Choroid plexus epithelial cell (primary cell): ENCODE measurements at regions not wholly inside any gene's neighbourhood (a gene's known extent, or its start where the extent isn't known, plus 50 kb on each side); places are given as distances from the start of the nearest gene placed in this dataset.

Experiments
- DNase-seq: peaks from one replicate; pipeline ENCODE4 v3.0.0-alpha.2; 2010; ENCODE audit warnings: low read depth
- H3K4me3 ChIP-seq: 2 replicates; pipeline ENCODE4 v1.5.1; 2011; ENCODE audit warnings: low read depth, mild to moderate bottlenecking, control low read depth, low read length, moderate library complexity
- TF ChIP-seq, protein P1 (sequence below): conservative IDR thresholded peaks from 2 replicates; pipeline ENCODE4 v1.5.1; 2011; ENCODE audit warnings: low read depth, mild to moderate bottlenecking, control low read depth, inconsistent platforms, low read length, moderate library complexity

DNA sequence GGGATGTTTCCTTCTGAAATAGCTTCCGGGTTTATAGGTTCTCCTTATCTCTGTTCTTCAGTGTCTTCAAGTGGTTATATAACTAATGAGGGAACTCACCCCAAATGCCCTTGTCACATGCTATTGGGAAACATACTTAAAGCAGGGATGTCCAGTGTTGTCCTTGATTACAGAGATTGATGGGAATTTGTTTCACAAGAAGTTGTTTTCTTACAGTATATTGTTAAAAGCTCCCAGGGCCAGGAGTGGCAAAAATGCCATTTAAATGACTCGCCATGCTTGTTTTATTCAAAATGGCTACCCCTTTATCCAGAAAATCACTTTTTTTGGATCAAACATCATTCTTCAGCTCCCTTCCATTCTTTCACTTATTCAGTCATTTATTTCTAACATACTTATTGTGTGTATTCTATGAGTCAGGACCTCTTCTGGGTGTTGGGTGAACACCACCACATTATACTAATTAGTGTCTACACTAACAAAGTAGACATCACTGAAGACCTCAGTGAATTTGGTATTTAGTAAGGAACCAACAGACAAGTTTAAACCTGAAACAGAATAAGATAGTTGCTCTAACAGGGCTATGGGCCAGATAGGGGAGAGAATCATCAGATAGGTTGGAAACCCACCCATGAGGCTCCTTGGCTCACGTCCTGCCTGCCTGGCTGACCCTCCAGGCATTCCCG, 791.1 kb downstream of the MAFB start:
- TF ChIP-seq, protein P1, sequence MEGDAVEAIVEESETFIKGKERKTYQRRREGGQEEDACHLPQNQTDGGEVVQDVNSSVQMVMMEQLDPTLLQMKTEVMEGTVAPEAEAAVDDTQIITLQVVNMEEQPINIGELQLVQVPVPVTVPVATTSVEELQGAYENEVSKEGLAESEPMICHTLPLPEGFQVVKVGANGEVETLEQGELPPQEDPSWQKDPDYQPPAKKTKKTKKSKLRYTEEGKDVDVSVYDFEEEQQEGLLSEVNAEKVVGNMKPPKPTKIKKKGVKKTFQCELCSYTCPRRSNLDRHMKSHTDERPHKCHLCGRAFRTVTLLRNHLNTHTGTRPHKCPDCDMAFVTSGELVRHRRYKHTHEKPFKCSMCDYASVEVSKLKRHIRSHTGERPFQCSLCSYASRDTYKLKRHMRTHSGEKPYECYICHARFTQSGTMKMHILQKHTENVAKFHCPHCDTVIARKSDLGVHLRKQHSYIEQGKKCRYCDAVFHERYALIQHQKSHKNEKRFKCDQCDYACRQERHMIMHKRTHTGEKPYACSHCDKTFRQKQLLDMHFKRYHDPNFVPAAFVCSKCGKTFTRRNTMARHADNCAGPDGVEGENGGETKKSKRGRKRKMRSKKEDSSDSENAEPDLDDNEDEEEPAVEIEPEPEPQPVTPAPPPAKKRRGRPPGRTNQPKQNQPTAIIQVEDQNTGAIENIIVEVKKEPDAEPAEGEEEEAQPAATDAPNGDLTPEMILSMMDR: no peak
- peak; percentile 21 for DNase-seq
- H3K4me3 ChIP-seq: no peak overlapping the region

GRCh38 chr20:39897058-39897457, 792.0 kb downstream of the MAFB start:
- TF ChIP-seq, protein P1: no peak
- DNase-seq: peak; percentile 84
- H3K4me3 ChIP-seq: no peak overlapping the region

DNA sequence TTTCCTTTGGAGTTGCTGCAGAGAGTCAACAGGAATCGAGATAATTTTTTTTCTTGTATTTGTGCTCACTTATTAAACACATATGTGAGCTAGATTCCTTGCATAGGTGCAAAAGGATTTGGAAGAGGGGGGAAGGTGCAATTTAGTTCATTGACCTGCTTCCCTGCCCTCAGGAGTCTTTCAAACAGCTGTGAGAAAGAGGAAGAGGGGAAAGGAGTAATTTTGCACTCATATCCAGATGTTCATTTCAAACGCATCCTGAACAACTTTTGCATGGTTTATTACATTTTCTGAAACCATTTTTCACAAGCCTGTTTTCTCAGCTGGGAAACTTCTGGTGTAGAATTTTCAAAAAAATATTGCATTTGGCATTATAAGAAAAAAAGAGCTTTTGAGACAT, 795.0 kb downstream of the MAFB start:
- TF ChIP-seq, protein P1: no peak
- DNase-seq: no peak
- no peak overlapping the region for H3K4me3 ChIP-seq

DNA sequence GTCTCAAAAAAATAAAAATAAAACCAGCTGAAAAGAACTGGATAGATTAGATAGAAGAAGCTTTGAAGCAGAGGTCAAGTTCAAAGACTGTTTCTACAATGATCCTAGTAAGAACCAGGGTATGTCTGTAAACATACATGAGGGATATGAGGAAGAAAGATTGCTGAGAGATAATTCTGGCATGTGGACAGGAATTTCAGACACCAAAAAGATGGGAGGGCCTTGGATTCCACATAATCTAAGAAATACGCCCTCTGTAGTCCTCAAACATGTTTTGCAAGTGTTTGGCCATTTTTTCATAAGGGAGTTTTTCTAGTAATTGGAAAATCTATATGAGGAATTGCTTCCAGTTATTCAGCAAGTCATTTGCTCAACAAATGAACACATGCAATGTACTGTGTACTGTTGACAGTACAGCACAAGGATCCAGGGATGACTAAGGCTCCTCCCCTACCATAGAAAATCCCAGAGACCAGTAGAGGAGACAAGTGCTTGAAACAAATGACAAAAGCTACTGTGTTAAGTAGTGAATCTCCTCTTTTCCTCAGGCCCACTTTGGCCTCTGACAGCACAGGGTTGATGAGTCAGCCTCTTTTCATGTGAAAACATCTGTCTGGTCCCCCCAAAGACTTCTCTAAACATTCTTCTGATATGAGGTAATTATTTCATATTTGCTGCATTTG, 795.9 kb downstream of the MAFB start:
- TF ChIP-seq, protein P1: peak; percentile 48
- DNase-seq: peak; percentile 84
- H3K4me3 ChIP-seq: no peak overlapping the region

- no peak for DNase-seq
- TF ChIP-seq, protein P1: no peak
- H3K4me3 ChIP-seq: no peak overlapping the region
These were observed 798.3 kb downstream of the MAFB start for GRCh38 chr20:39890697-39891096.

DNA sequence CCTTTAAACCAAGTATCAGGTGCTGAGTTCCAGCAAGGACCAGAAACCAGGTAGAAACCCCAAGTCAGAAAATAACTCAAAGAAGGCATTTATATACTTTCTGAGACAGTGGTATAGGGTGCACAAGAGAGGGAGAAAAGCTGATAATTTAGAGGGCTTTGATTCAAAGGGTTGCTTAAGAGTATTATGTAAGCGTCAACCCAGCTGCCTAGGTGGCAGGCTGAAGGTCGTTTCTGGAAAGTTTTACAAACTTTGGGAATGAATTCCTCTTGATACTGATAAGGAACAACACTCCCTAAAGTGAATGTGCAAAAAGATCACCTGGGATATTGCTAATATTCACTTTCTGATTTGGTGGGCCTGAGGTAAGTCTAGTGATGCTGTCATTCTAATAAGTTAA, 800.7 kb downstream of the MAFB start:
- no peak overlapping the region for H3K4me3 ChIP-seq
- TF ChIP-seq, protein P1: no peak
- no peak for DNase-seq
